HepG2 (cell line): ENCODE measurements at regions not wholly inside any gene's neighbourhood (a gene's known extent, or its start where the extent isn't known, plus 50 kb on each side); places are given as distances from the start of the nearest gene placed in this dataset.

Experiments used
- ATAC-seq: fragments of 200-7000 bp; cut with Tn5 transposase; 3 replicates; pipeline ENCODE4 v1.9.1; 2020; ENCODE audit warnings: mild to moderate bottlenecking, moderate library complexity
- BruUV-seq: library from RNA; stranded (reverse); fragments of 400-500 nt; replicated peaks from 2 replicates; lab custom pipeline; 2021; lab: Mats Ljungman, UMichigan
- CTCF ChIA-PET: fragments of 300-600 bp; formaldehyde crosslinking; extraction: SDS; loops from one replicate; lab custom pipeline; 2021; ENCODE audit warnings: low total read pairs, inconsistent platforms, low intra/inter-chr PET ratio; lab: Yijun Ruan, JAX
- POLR2A ChIA-PET: fragments of 350-600 bp; sonication (Branson Sonifier 250); formaldehyde crosslinking; loops from one replicate; lab custom pipeline; 2020; ENCODE audit warnings: antibody characterized with exemption, inconsistent platforms; lab: Yijun Ruan, JAX
- DNase-seq: peaks from one replicate; pipeline ENCODE4 v3.0.0-alpha.2; 2015; ENCODE audit warnings: low spot score
- FAIRE-seq: peaks from 3 replicates; lab custom pipeline; 2011; peaks lifted over from hg19 to GRCh38; lab: Jason Lieb, UNC
- H2AFZ ChIP-seq: one replicate; pipeline ENCODE4 v1.6.1; 2011; ENCODE audit warnings: low read length, inconsistent platforms
- H3K27ac ChIP-seq: fragments of 300-600 bp; 3 replicates; pipeline ENCODE4 v1.8.0; 2011; ENCODE audit warnings: mixed run types, mild to moderate bottlenecking, mixed read lengths, low read length, inconsistent platforms; ENCODE audit not compliant: insufficient read depth; ENCODE audit errors: extremely low read length
- H3K27me3 ChIP-seq, 2 experiments: fragments of 200-600 bp in 1 of 2; 2 replicates in 1 of 2; 3 replicates in 1 of 2; pipeline versions ENCODE4 v1.6.0 to v1.8.0; 2011; ENCODE audit warnings: low read length in 2 of 2, mild to moderate bottlenecking in 2 of 2, moderate library complexity in 2 of 2, inconsistent platforms in 1 of 2; ENCODE audit not compliant: insufficient read depth in 2 of 2, control insufficient read depth in 1 of 2
- H3K36me3 ChIP-seq, 2 experiments: fragments of 200-600 bp in 1 of 2; replicated peaks in 1 of 2; 2 replicates in 1 of 2; 3 replicates in 1 of 2; pipeline versions ENCODE4 v1.5.1 to v1.8.0; 2011; ENCODE audit warnings: low read length in 2 of 2, inconsistent platforms in 1 of 2; ENCODE audit not compliant: insufficient read depth in 2 of 2, control insufficient read depth in 1 of 2
- H3K4me1 ChIP-seq: 2 replicates; pipeline ENCODE4 v1.5.1; 2012; ENCODE audit warnings: low read length, inconsistent platforms; ENCODE audit not compliant: insufficient read depth
- H3K4me2 ChIP-seq: 2 replicates; pipeline ENCODE4 v1.6.0; 2011; ENCODE audit warnings: low read depth, low read length, inconsistent platforms
- H3K4me3 ChIP-seq, 3 experiments: fragments of 200-600 bp in 1 of 3; sonication (generic), shearing (Covaris generic) in 1 of 3; replicated peaks in 1 of 3; 2 replicates each; pipeline ENCODE4 v1.5.1; 2011 to 2016; ENCODE audit warnings: low read length in 3 of 3, inconsistent platforms in 2 of 3, low read depth in 2 of 3, mild to moderate bottlenecking in 2 of 3, control low read depth in 1 of 3, mixed read lengths in 1 of 3; ENCODE audit not compliant: insufficient read depth in 1 of 3
- H3K79me2 ChIP-seq: one replicate; pipeline ENCODE4 v1.6.1; 2011; ENCODE audit warnings: low read length, inconsistent platforms; ENCODE audit not compliant: insufficient read depth
- H3K9ac ChIP-seq: 2 replicates; pipeline ENCODE4 v1.6.0; 2011; ENCODE audit warnings: mild to moderate bottlenecking, low read depth, low read length, inconsistent platforms; ENCODE audit not compliant: insufficient read depth
- H3K9me3 ChIP-seq: 2 replicates; pipeline ENCODE4 v1.5.1; 2012; ENCODE audit warnings: mild to moderate bottlenecking, low read length
- H4K20me1 ChIP-seq: 2 replicates; pipeline ENCODE4 v1.6.0; 2011; ENCODE audit warnings: inconsistent platforms, mild to moderate bottlenecking, low read length, moderate library complexity; ENCODE audit not compliant: insufficient read depth
- EED ChIP-seq: sonication (generic); formaldehyde crosslinking; IDR thresholded peaks from 2 replicates; pipeline ENCODE4 v1.5.0; 2020; ENCODE audit warnings: mild to moderate bottlenecking, missing genetic modification reagents
- EP300 ChIP-seq, 3 experiments: sonication (generic) in 1 of 3; formaldehyde crosslinking in 1 of 3; IDR thresholded peaks; 2 replicates each; pipeline versions ENCODE4 v1.5.1 to v1.6.1; 2011 to 2020; ENCODE audit warnings: low read depth in 2 of 3, low read length in 2 of 3, borderline replicate concordance in 1 of 3, improper control_type of control experiment in 1 of 3, mild to moderate bottlenecking in 1 of 3, missing genetic modification reagents in 1 of 3, moderate library complexity in 1 of 3
- HOXD1 ChIP-seq: sonication (generic); formaldehyde crosslinking; IDR thresholded peaks from 2 replicates; pipeline ENCODE4 v1.5.0; 2020; ENCODE audit warnings: missing genetic modification reagents
- MTERF4 ChIP-seq: sonication (generic); formaldehyde crosslinking; IDR thresholded peaks from 2 replicates; pipeline ENCODE4 v1.8.0; 2023; ENCODE audit warnings: mild to moderate bottlenecking, missing genetic modification reagents
- PRMT3 ChIP-seq: sonication (generic); formaldehyde crosslinking; IDR thresholded peaks from 2 replicates; pipeline ENCODE4 v1.8.1; 2022; ENCODE audit warnings: low read depth, mild to moderate bottlenecking, moderate library complexity, missing genetic modification reagents, borderline replicate concordance
- SUZ12 ChIP-seq: fragments of 150-350 bp; IDR thresholded peaks from 2 replicates; pipeline ENCODE4 v1.6.1; 2014; ENCODE audit warnings: low read depth, low read length
- ZNF20 ChIP-seq: sonication (generic); formaldehyde crosslinking; IDR thresholded peaks from 2 replicates; pipeline ENCODE4 v1.4.0; 2020; ENCODE audit warnings: mild to moderate bottlenecking, moderate library complexity, missing genetic modification reagents
- ZNF891 ChIP-seq: sonication (generic); formaldehyde crosslinking; IDR thresholded peaks from 2 replicates; pipeline ENCODE4 v1.5.0; 2020; ENCODE audit warnings: mild to moderate bottlenecking, missing genetic modification reagents
- WGBS: methylation state at CpG from one replicate; pipeline ENCODE4 v1.1.6; 2017; ENCODE audit warnings: low lambda C conversion rate; 5-methylcytosine and 5-hydroxymethylcytosine counted together
- in situ Hi-C: cut with HindIII; loops from 2 replicates; pipeline ENCODE4 v1.10.0; 2017; ENCODE audit warnings: low pct_unique_long_range_greater_than_20kb; ENCODE audit not compliant: extremely low pct_ligation_motif_present
- intact Hi-C: fragments of 100-400 bp; cut with micrococcal nuclease; formaldehyde crosslinking; loops from one replicate; pipeline ENCODE4 v1.10.0; 2022; ENCODE audit not compliant: unreplicated experiment
- TF ChIP-seq, protein P1 (sequence below): IDR thresholded peaks from 2 replicates; pipeline ENCODE4 v1.6.1; 2016; ENCODE audit warnings: missing genetic modification reagents, missing compliant biosample characterization
- TF ChIP-seq, protein P2 (sequence below): sonication (generic); formaldehyde crosslinking; IDR thresholded peaks from 2 replicates; pipeline ENCODE4 v1.4.0; 2020; ENCODE audit warnings: missing genetic modification reagents, borderline replicate concordance

GRCh38 chr4:36716874-36717273, 435.5 kb downstream of the DTHD1 start:
- CTCF ChIA-PET = no interaction called here
- FAIRE-seq = no peak

More at GRCh38 chr4:36716874-36717273, 435.5 kb downstream of the DTHD1 start:
- ATAC-seq (no peak), DNase-seq (no peak)
- Histone ChIP-seq H3K79me2 (no peaks in the 10 kb centered on the region), H4K20me1 (no peaks in the 10 kb centered on the region), H3K9ac (no peak overlapping the region), H3K36me3 (no peaks in the 10 kb centered on the region), H3K4me2 (no peak overlapping the region), H3K27ac (no peak overlapping the region), H3K27me3 (no peaks in the 10 kb centered on the region), H2AFZ (no peak overlapping the region)
- intact Hi-C loops (no loop called here), in situ Hi-C loops (no loop called here)
- TF ChIP-seq EP300 (IDR thresholded peaks at IDR 0.05; ENCODE audit: low read depth in 2 of 2, low read length in 2 of 2) (no peak), EP300 (CRISPR knock-in tag; IDR thresholded peaks at IDR 0.05; ENCODE audit: borderline replicate concordance) (no peak), MTERF4 (CRISPR knock-in tag) (no peak), HOXD1 (CRISPR knock-in tag) (no peak), PRMT3 (CRISPR knock-in tag) (no peak), ZNF20 (no peak), EED (CRISPR knock-in tag) (no peak), ZNF891 (no peak), SUZ12 (no peak)
- TF ChIP-seq, protein P1, sequence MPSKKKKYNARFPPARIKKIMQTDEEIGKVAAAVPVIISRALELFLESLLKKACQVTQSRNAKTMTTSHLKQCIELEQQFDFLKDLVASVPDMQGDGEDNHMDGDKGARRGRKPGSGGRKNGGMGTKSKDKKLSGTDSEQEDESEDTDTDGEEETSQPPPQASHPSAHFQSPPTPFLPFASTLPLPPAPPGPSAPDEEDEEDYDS (CRISPR knock-in tag) = no peak
- TF ChIP-seq, protein P2, sequence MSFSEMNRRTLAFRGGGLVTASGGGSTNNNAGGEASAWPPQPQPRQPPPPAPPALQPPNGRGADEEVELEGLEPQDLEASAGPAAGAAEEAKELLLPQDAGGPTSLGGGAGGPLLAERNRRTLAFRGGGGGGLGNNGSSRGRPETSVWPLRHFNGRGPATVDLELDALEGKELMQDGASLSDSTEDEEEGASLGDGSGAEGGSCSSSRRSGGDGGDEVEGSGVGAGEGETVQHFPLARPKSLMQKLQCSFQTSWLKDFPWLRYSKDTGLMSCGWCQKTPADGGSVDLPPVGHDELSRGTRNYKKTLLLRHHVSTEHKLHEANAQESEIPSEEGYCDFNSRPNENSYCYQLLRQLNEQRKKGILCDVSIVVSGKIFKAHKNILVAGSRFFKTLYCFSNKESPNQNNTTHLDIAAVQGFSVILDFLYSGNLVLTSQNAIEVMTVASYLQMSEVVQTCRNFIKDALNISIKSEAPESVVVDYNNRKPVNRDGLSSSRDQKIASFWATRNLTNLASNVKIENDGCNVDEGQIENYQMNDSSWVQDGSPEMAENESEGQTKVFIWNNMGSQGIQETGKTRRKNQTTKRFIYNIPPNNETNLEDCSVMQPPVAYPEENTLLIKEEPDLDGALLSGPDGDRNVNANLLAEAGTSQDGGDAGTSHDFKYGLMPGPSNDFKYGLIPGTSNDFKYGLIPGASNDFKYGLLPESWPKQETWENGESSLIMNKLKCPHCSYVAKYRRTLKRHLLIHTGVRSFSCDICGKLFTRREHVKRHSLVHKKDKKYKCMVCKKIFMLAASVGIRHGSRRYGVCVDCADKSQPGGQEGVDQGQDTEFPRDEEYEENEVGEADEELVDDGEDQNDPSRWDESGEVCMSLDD (CRISPR knock-in tag) = no peak
- TF ChIP-seq, all 625 proteins: peak for 0
- POLR2A ChIA-PET = no interaction called here
- Histone ChIP-seq H3K4me1 (no peaks in the 10 kb centered on the region), H3K9me3 (no peaks in the 10 kb centered on the region), H3K4me3 (no peak overlapping the region)
- WGBS = 10% methylated on average over 3 of the region's 4 CpGs
- BruUV-seq = no TSS peak
